ENCODE measurements at regions not wholly inside any gene's neighbourhood (a gene's known extent, or its start where the extent isn't known, plus 50 kb on each side); places are given as distances from the start of the nearest gene placed in this dataset.
A peak's percentile ranks its signal among the peaks of the same experiment; 100 is the strongest.

- H3K4me1 ChIP-seq (ENCODE audit: control insufficient read depth in 5 of 5, insufficient read depth in 5 of 5, low read length in 5 of 5), result no peaks in the 10 kb centered on the region
- WGBS, 2 donors, result 87 to 89% methylated on average over 1 of the region's 1 CpG
- H3K9me3 ChIP-seq (ENCODE audit: control insufficient read depth in 4 of 4, insufficient read depth in 3 of 4, low read length in 3 of 4), result peaks cover 0 to 4% (median 1%) of the 10 kb centered on the region in 4 donors
- H3K4me3 ChIP-seq, result no peak overlapping the region
- TF ChIP-seq CTCF (IDR thresholded peaks at IDR 0.05; ENCODE audit: control extremely low read depth, extremely low read depth), result no peak
- no peak for DNase-seq
- ATAC-seq (ENCODE audit: insufficient read depth, low FRiP score), result no peak
- H3K36me3 ChIP-seq (ENCODE audit: control insufficient read depth in 4 of 4, insufficient read depth in 4 of 4, low read length in 4 of 4), result no peaks in the 10 kb centered on the region
- H3K27ac ChIP-seq (ENCODE audit: low read depth in 1 of 2, low read length in 1 of 2), result no peak overlapping the region
- peaks cover 0 to 4% (median 4%) of the 10 kb centered on the region in 3 donors for H3K27me3 ChIP-seq (ENCODE audit: control insufficient read depth in 3 of 3, insufficient read depth in 3 of 3, low read length in 2 of 3)
- no peak overlapping the region for H3K9ac ChIP-seq (ENCODE audit: insufficient read depth in 1 of 2, low read length in 2 of 2)
These were observed 340.2 kb upstream of the CHD6 start for GRCh38 chr20:41958391-41958790.

GRCh38 chr20:41956338-41957074 lies 338.3 kb upstream of the CHD6 start:
- H3K4me1 ChIP-seq (ENCODE audit: control insufficient read depth in 5 of 5, insufficient read depth in 5 of 5, low read length in 5 of 5), result no peaks in the 10 kb centered on the region
- peaks cover 0 to 2% (median 1%) of the 10 kb centered on the region in 4 donors for H3K9me3 ChIP-seq (ENCODE audit: control insufficient read depth in 4 of 4, insufficient read depth in 3 of 4, low read length in 3 of 4)
- WGBS, 2 donors, result 44 to 52% methylated on average over 6 of the region's 6 CpGs
- peaks cover 2 to 4% (median 4%) of the 10 kb centered on the region in 3 donors for H3K27me3 ChIP-seq (ENCODE audit: control insufficient read depth in 3 of 3, insufficient read depth in 3 of 3, low read length in 2 of 3)
- no peak for ATAC-seq (ENCODE audit: insufficient read depth, low FRiP score)
- DNase-seq, result peak in 2 of 3 donors; percentile 13 to 34
- H3K27ac ChIP-seq (ENCODE audit: low read depth in 1 of 2, low read length in 1 of 2), result no peak overlapping the region
- H3K4me3 ChIP-seq, result no peak overlapping the region
- no peak for TF ChIP-seq CTCF (IDR thresholded peaks at IDR 0.05; ENCODE audit: control extremely low read depth, extremely low read depth)
- H3K36me3 ChIP-seq (ENCODE audit: control insufficient read depth in 4 of 4, insufficient read depth in 4 of 4, low read length in 4 of 4), result no peaks in the 10 kb centered on the region
- no peak overlapping the region for H3K9ac ChIP-seq (ENCODE audit: insufficient read depth in 1 of 2, low read length in 2 of 2)

- Histone ChIP-seq H3K27me3 (ENCODE audit: control insufficient read depth in 3 of 3, insufficient read depth in 3 of 3, low read length in 2 of 3) (peaks cover 0 to 4% (median 2%) of the 10 kb centered on the region in 3 donors), H3K9me3 (ENCODE audit: control insufficient read depth in 4 of 4, insufficient read depth in 3 of 4, low read length in 3 of 4) (peaks cover 0 to 2% (median 0%) of the 10 kb centered on the region in 4 donors), H3K4me1 (ENCODE audit: control insufficient read depth in 5 of 5, insufficient read depth in 5 of 5, low read length in 5 of 5) (no peaks in the 10 kb centered on the region), H3K36me3 (ENCODE audit: control insufficient read depth in 4 of 4, insufficient read depth in 4 of 4, low read length in 4 of 4) (no peaks in the 10 kb centered on the region), H3K27ac (ENCODE audit: low read depth in 1 of 2, low read length in 1 of 2) (no peak overlapping the region), H3K9ac (ENCODE audit: insufficient read depth in 1 of 2, low read length in 2 of 2) (no peak overlapping the region), H3K4me3 (no peak overlapping the region)
- 74 to 83% methylated on average over 5 of the region's 5 CpGs for WGBS, 2 donors
- ATAC-seq (ENCODE audit: insufficient read depth, low FRiP score) (no peak), DNase-seq (no peak)
- TF ChIP-seq CTCF (IDR thresholded peaks at IDR 0.05; ENCODE audit: control extremely low read depth, extremely low read depth), result no peak
These were observed 334.0 kb upstream of the CHD6 start for GRCh38 chr20:41952166-41952565.

Data from lung (tissue), 11 donors.